A673 (cell line): ENCODE measurements at regions not wholly inside any gene's neighbourhood (a gene's known extent, or its start where the extent isn't known, plus 50 kb on each side); places are given as distances from the start of the nearest gene placed in this dataset.

Experiments used
- EZH2 ChIP-seq: fragments of 200-600 bp; sonication (generic); IDR thresholded peaks from 2 replicates; pipeline ENCODE4 v1.6.1; 2017; ENCODE audit warnings: borderline replicate concordance, low read depth, mild to moderate bottlenecking, mixed read lengths, antibody characterized with exemption, low read length; ENCODE audit not compliant: poor library complexity, severe bottlenecking
- TF ChIP-seq, protein P1 (sequence below): fragments of 300-800, 200-600 bp; sonication (generic); conservative IDR thresholded peaks from 2 replicates; pipeline ENCODE4 v1.5.1; 2017; ENCODE audit warnings: low read depth, mild to moderate bottlenecking, antibody characterized with exemption, low read length, moderate library complexity, mixed read lengths

DNA sequence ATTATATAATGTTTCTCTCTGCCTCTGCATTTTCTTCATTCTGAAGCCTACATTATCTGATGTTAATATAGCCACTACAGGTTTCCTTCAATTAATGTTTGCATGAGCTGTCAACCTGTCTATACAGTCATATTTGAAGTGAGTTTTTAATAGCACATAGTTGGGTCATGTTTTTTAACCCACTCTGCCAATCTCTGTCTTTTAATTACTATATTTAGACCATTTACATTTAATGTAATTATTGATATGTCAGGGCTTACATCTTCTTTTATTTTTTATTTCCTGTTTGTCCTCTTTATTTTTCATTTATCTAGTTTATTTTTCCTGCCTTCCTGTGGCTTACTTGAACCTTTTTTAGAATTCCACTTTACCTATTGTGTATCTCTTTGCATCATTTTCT, 124.3 kb upstream of the PDE1C start:
- TF ChIP-seq, protein P1, sequence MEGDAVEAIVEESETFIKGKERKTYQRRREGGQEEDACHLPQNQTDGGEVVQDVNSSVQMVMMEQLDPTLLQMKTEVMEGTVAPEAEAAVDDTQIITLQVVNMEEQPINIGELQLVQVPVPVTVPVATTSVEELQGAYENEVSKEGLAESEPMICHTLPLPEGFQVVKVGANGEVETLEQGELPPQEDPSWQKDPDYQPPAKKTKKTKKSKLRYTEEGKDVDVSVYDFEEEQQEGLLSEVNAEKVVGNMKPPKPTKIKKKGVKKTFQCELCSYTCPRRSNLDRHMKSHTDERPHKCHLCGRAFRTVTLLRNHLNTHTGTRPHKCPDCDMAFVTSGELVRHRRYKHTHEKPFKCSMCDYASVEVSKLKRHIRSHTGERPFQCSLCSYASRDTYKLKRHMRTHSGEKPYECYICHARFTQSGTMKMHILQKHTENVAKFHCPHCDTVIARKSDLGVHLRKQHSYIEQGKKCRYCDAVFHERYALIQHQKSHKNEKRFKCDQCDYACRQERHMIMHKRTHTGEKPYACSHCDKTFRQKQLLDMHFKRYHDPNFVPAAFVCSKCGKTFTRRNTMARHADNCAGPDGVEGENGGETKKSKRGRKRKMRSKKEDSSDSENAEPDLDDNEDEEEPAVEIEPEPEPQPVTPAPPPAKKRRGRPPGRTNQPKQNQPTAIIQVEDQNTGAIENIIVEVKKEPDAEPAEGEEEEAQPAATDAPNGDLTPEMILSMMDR = no peak
- no peak for TF ChIP-seq EZH2
